ENCODE measurements at regions not wholly inside any gene's neighbourhood (a gene's known extent, or its start where the extent isn't known, plus 50 kb on each side); places are given as distances from the start of the nearest gene placed in this dataset.

- in situ Hi-C loops (cut with MboI), result no loop called here
- H3K9me3 ChIP-seq (replicated peaks; ENCODE audit: control insufficient read depth, insufficient read depth, low read length), result no peaks in the 10 kb centered on the region
- H3K36me3 ChIP-seq (ENCODE audit: control insufficient read depth in 2 of 2, insufficient read depth in 2 of 2, low read length in 1 of 2), result no peaks in the 10 kb centered on the region
- BruUV-seq (replicated peaks), result no TSS peak
- intact Hi-C loops (cut with micrococcal nuclease; ENCODE audit: unreplicated experiment), result no loop called here
- no peak overlapping the region for H3K4me3 ChIP-seq
- POLR2A ChIA-PET, result interaction anchor here (0.7 kb wide), 1 partner anchor 1079 kb away, joined by 3 read pairs; no protein-coding TSS in a partner anchor
- no peak overlapping the region for H3K9ac ChIP-seq (ENCODE audit: control insufficient read depth, insufficient read depth, low read length)
- SMC1A ChIA-PET (ENCODE audit: uncharacterized antibody, unreplicated experiment), result no interaction called here
- H3K27ac ChIP-seq (ENCODE audit: control insufficient read depth, insufficient read depth), result no peak overlapping the region
- no peak for ATAC-seq
- no peak for FAIRE-seq
- RAD21 ChIA-PET (ENCODE audit: unreplicated experiment), result interaction anchor here (1.3 kb wide), 1 partner anchor 14 kb away, joined by 4 read pairs; no protein-coding TSS in a partner anchor
- no peak for DNase-seq (ENCODE audit: low read depth, low spot score)
- no peaks in the 10 kb centered on the region for H3K4me1 ChIP-seq (ENCODE audit: control insufficient read depth, insufficient read depth, low read length)
- no peaks in the 10 kb centered on the region for H3K27me3 ChIP-seq (replicated peaks in 1 of 2; ENCODE audit: control insufficient read depth in 2 of 2, insufficient read depth in 2 of 2, low read length in 1 of 2)
- H3K4me2 ChIP-seq (ENCODE audit: control insufficient read depth, insufficient read depth), result no peak overlapping the region
- H4K20me1 ChIP-seq (ENCODE audit: control insufficient read depth, insufficient read depth), result no peaks in the 10 kb centered on the region
- no peak for TF ChIP-seq E4F1 (IDR thresholded peaks at IDR 0.05; ENCODE audit: borderline replicate concordance, partially characterized antibody)
- TF ChIP-seq IRF4 (IDR thresholded peaks at IDR 0.05; ENCODE audit: low read depth, low read length), result no peak
- no peak for TF ChIP-seq CEBPZ (IDR thresholded peaks at IDR 0.05; ENCODE audit: low read depth, low read length)
- TF ChIP-seq CBFB (IDR thresholded peaks at IDR 0.05; ENCODE audit: low read depth), result no peak
- TF ChIP-seq LARP7 (IDR thresholded peaks at IDR 0.05), result no peak
- TF ChIP-seq POLR2A (IDR thresholded peaks at IDR 0.05; ENCODE audit: low read depth, low read length), result no peak
- no peak for TF ChIP-seq PKNOX1 (IDR thresholded peaks at IDR 0.05)
- TF ChIP-seq GABPA (IDR thresholded peaks at IDR 0.05; ENCODE audit: low read depth), result no peak
- no peak for TF ChIP-seq EGR1 (IDR thresholded peaks at IDR 0.05; ENCODE audit: borderline replicate concordance in 1 of 2, low read depth in 2 of 2, low read length in 2 of 2)
- no peak for TF ChIP-seq EED (IDR thresholded peaks at IDR 0.05; ENCODE audit: low read depth)
- no peaks in the 10 kb centered on the region for H3K79me2 ChIP-seq (ENCODE audit: control insufficient read depth, insufficient read depth, low read length)
- no peak overlapping the region for H2AFZ ChIP-seq (ENCODE audit: control insufficient read depth, low read depth, low read length)
- WGBS (ENCODE audit: insufficient coverage, insufficient replicate concordance, low lambda C conversion rate, missing lambda C conversion rate), result 0% methylated on average over 1 of the region's 1 CpG
- CTCF ChIA-PET, result interaction anchor here (1.1 kb wide), 1 partner anchor 30 kb away, joined by 3 read pairs; no protein-coding TSS in a partner anchor
These were observed 154.7 kb downstream of the PTGER3 start for GRCh38 chr1:70892930-70893329.

Measured in GM12878 (cell line).